GM12872 (cell line): ENCODE measurements at regions not wholly inside any gene's neighbourhood (a gene's known extent, or its start where the extent isn't known, plus 50 kb on each side); places are given as distances from the start of the nearest gene placed in this dataset.

Source experiments
- CTCF ChIP-seq: IDR thresholded peaks from 3 replicates; pipeline ENCODE4 v1.5.1; 2011; ENCODE audit warnings: low read depth, mild to moderate bottlenecking, low read length, moderate library complexity; ENCODE audit not compliant: insufficient read depth

DNA sequence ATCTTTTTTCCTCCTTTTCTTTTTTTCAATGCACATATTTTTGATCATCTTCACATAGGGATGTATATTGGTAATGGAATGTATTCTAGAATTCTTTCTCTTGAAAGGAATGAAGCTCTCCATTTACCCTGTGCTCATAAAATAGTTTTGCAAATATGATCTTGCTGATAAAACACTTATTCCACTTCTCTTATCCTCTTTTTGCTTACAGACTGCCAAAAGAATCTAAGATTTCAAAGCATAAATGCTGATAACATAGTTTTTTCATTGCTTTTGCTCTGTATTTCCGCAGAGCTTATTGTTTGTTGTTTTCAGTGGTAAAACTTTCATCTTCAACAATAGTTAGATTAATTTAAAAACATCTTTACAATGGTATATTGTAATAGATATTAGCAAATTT lies 350.5 kb downstream of the PAX1 start:
- TF ChIP-seq CTCF, result no peak

- no peak for TF ChIP-seq CTCF
These were observed 346.7 kb downstream of the PAX1 start for GRCh38 chr20:22052025-22052650.

DNA sequence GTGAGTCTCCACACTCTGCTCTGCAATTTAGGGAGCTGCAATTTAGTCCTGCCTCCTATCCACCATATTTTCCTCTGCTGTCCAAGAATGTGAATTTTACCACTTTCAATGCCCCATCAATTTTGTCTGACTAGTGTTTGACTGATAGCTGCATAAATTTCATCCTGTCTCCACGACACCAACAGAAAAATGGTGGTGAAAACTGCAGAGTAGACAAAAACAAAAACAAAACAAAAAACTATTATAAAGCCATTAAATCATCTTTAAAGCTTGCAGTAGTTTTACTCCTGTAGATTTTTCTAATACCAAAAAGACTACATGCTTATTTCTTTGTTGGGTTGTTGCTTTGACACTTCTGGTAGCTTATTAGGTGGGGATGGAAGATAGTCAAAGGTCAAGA lies 322.0 kb downstream of the PAX1 start:
- no peak for TF ChIP-seq CTCF

DNA sequence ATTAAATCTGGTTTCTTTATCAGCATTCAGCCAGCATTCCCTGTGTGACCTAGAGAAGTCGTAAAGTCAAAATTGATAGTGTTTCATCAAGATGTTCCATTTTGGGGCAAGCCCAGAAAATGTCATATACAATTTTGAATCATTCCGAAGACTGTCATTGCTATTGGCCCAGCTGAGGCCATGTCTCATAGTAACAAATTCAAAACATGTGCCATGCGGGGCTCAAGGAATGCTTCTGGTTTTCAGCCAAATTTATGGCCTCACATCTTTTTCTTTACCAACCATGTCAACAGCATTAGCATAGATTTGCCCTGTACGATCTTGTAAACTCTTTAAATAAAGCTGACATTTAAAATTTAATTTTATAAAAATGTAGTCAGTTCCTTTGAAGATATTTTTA lies 314.7 kb downstream of the PAX1 start:
- no peak for TF ChIP-seq CTCF

DNA sequence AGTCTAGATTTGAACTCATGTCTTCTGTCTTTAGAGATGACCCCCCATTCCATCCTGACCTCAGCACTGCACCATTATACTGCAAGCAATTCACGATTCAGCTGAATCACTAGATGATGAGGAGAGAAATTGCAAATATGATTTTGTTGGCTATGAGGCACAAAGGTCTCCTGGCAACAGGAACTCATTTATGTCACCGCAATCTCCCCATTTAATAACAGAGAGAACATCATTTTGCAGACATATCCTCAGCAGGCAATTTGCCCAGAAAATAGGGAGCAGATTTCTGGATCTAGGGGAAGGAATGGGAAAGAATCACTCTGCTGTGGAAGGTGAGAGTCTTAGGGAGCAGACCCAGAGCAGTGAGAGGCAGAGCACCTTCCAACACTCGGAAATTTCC lies 303.0 kb downstream of the PAX1 start:
- no peak for TF ChIP-seq CTCF

DNA sequence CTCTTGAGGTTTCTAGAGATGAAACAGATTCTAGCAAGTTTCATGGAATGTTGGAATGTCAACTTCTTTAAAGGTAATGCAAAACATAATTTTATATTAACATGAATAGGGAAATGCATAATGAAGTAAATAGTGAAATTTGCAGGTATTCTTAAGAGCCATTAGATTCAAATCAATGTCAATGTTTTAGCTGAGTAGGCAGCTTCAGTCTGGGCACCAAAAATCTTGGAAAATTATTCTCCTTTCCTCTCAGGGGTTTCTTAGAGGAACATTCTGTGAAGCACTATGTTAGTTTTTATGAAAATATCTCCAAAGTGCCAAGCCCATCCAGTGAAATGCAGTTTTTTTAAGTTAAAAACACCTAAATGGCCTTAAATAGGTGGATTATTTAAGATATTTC lies 300.8 kb downstream of the PAX1 start:
- TF ChIP-seq CTCF, result no peak

DNA sequence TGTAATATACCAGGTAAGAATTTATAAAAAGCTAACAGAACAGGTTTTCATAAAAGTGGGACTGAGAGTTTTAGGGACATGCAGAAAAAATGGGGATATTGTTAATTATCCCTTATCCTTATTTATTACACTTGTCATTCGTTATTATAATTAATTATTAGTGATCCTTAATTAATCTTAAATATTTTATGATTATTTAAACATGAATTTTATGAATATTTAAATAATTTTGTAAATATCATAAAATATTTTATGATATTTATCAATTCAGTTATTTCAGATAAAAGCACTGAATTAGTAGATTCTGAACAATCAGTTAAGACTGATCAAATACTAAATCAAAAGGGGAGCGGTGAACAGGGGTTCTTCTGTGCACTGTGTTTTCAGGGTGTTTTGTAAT lies 300.1 kb downstream of the PAX1 start:
- TF ChIP-seq CTCF, result no peak
